GM23338 (cell line): ENCODE measurements at regions not wholly inside any gene's neighbourhood (a gene's known extent, or its start where the extent isn't known, plus 50 kb on each side); places are given as distances from the start of the nearest gene placed in this dataset.

ENCODE experiments used
- ATAC-seq: fragments of 200-7000 bp; cut with Tn5 transposase; 3 replicates; pipeline ENCODE4 v1.9.1; 2020
- DNase-seq: peaks from one replicate; pipeline ENCODE4 v3.0.0-alpha.2; 2015; ENCODE audit warnings: low spot score
- H2AFZ ChIP-seq: fragments of 200-600 bp; sonication (generic); 2 replicates; pipeline ENCODE4 v1.8.0; 2016; ENCODE audit warnings: antibody characterized with exemption, mild to moderate bottlenecking, moderate library complexity
- H3F3A ChIP-seq: fragments of 200-600 bp; sonication (generic); replicated peaks from 2 replicates; pipeline ENCODE4 v1.8.0; 2017; ENCODE audit warnings: antibody characterized with exemption, mixed run types, low read depth
- H3K27ac ChIP-seq: fragments of 200-600 bp; sonication (generic); 2 replicates; pipeline ENCODE4 v1.6.1; 2016; ENCODE audit warnings: low read depth
- H3K27me3 ChIP-seq: fragments of 200-600 bp; sonication (generic); 2 replicates; pipeline ENCODE4 v1.8.0; 2016; ENCODE audit warnings: mild to moderate bottlenecking, mixed run types, moderate library complexity; ENCODE audit not compliant: insufficient read depth
- H3K36me3 ChIP-seq: fragments of 200-600 bp; sonication (generic); 2 replicates; pipeline ENCODE4 v1.8.0; 2016; ENCODE audit warnings: mild to moderate bottlenecking; ENCODE audit not compliant: insufficient read depth
- H3K4me1 ChIP-seq: fragments of 200-600 bp; sonication (generic); 2 replicates; pipeline ENCODE4 v1.8.0; 2016; ENCODE audit warnings: mild to moderate bottlenecking, moderate library complexity; ENCODE audit not compliant: insufficient read depth
- H3K4me2 ChIP-seq: fragments of 200-600 bp; sonication (generic); 2 replicates; pipeline ENCODE4 v1.7.1; 2017; ENCODE audit warnings: mixed run types
- H3K4me3 ChIP-seq: fragments of 200-600 bp; sonication (generic); 2 replicates; pipeline ENCODE4 v1.6.1; 2016; ENCODE audit warnings: mixed run types
- H3K79me2 ChIP-seq: fragments of 200-600 bp; sonication (generic); replicated peaks from 2 replicates; pipeline ENCODE4 v1.8.0; 2017; ENCODE audit warnings: mild to moderate bottlenecking; ENCODE audit not compliant: insufficient read depth
- H3K9me2 ChIP-seq: fragments of 200-600 bp; sonication (generic); 2 replicates; pipeline ENCODE4 v1.8.0; 2017; ENCODE audit not compliant: insufficient read depth
- H4K20me1 ChIP-seq: fragments of 200-600 bp; sonication (generic); replicated peaks from 2 replicates; pipeline ENCODE4 v1.8.0; 2017; ENCODE audit warnings: mild to moderate bottlenecking; ENCODE audit not compliant: insufficient read depth
- H3K27ac Mint-ChIP-seq: 2 replicates; pipeline ENCODE4 v1.8.0; 2020; ENCODE audit warnings: inconsistent platforms, mild to moderate bottlenecking, moderate library complexity, mixed read lengths
- H3K27me3 Mint-ChIP-seq: 3 replicates; pipeline ENCODE4 v1.8.0; 2022; ENCODE audit warnings: low read depth, mild to moderate bottlenecking, moderate library complexity, mixed read lengths, inconsistent platforms; ENCODE audit not compliant: insufficient read depth, poor library complexity
- H3K36me3 Mint-ChIP-seq: 3 replicates; pipeline ENCODE4 v1.8.0; 2021; ENCODE audit warnings: low read depth, mild to moderate bottlenecking, inconsistent platforms, moderate library complexity, mixed read lengths
- H3K4me1 Mint-ChIP-seq: 3 replicates; pipeline ENCODE4 v1.8.0; 2020; ENCODE audit warnings: mild to moderate bottlenecking, inconsistent platforms, mixed read lengths
- H3K4me3 Mint-ChIP-seq: 3 replicates; pipeline ENCODE4 v1.8.0; 2021; ENCODE audit warnings: moderate library complexity, mild to moderate bottlenecking, inconsistent platforms, mixed read lengths
- H3K9me3 Mint-ChIP-seq: 3 replicates; pipeline ENCODE4 v1.8.0; 2020; ENCODE audit warnings: moderate library complexity, mild to moderate bottlenecking, inconsistent platforms, mixed read lengths
- EZH2 ChIP-seq: fragments of 200-600 bp; sonication (generic); IDR thresholded peaks from one replicate; pipeline ENCODE4 v1.8.0; 2017; ENCODE audit warnings: antibody characterized with exemption, mild to moderate bottlenecking, low read depth; ENCODE audit not compliant: unreplicated experiment
- EZH2phosphoT487 ChIP-seq: fragments of 200-600 bp; sonication (generic); IDR thresholded peaks from one replicate; pipeline ENCODE4 v1.8.1; 2018; ENCODE audit warnings: antibody characterized with exemption; ENCODE audit not compliant: unreplicated experiment
- JUNB ChIP-seq: IDR thresholded peaks from one replicate; pipeline ENCODE4 v1.6.1; 2016; ENCODE audit warnings: antibody characterized with exemption; ENCODE audit not compliant: unreplicated experiment
- NANOG ChIP-seq: IDR thresholded peaks from 2 replicates; pipeline ENCODE4 v1.6.1; 2016; ENCODE audit warnings: antibody characterized with exemption, borderline replicate concordance
- POLR2AphosphoS5 ChIP-seq: IDR thresholded peaks from 2 replicates; pipeline ENCODE4 v1.6.1; 2016; ENCODE audit warnings: antibody characterized with exemption, low read depth
- STAT1 ChIP-seq: IDR thresholded peaks from one replicate; pipeline ENCODE4 v1.6.1; 2016; ENCODE audit warnings: antibody characterized with exemption; ENCODE audit not compliant: unreplicated experiment
- ZNF114 ChIP-seq: fragments of 250-450 bp; sonication (Bioruptor Pico); IDR thresholded peaks from 2 replicates; pipeline ENCODE4 v1.5.0; 2020; ENCODE audit warnings: mild to moderate bottlenecking, moderate library complexity
- ZNF331 ChIP-seq: fragments of 250-450 bp; sonication (Bioruptor Pico); IDR thresholded peaks from 2 replicates; pipeline ENCODE4 v1.5.0; 2020; ENCODE audit warnings: low read depth, mild to moderate bottlenecking, moderate library complexity
- TF ChIP-seq, protein P1 (sequence below), 2 experiments: fragments of 200-600 bp in 1 of 2; sonication (generic) in 1 of 2; conservative IDR thresholded peaks; 2 replicates each; pipeline versions ENCODE4 v1.5.1 to v1.6.1; 2016 to 2017; ENCODE audit warnings: antibody characterized with exemption in 2 of 2, low read depth in 2 of 2, mild to moderate bottlenecking in 2 of 2, moderate library complexity in 1 of 2
- TF ChIP-seq, protein P2 (sequence below): fragments of 250-450 bp; sonication (Bioruptor Pico); IDR thresholded peaks from 2 replicates; pipeline ENCODE4 v1.5.0; 2020; ENCODE audit warnings: mild to moderate bottlenecking, moderate library complexity
- TF ChIP-seq, protein P3 (sequence below): IDR thresholded peaks from 2 replicates; pipeline ENCODE4 v1.6.1; 2016; ENCODE audit warnings: antibody characterized with exemption

GRCh38 chr2:89845532-89845931 lies 1154.1 kb downstream of the RPIA start:
- peaks cover 70% of the 10 kb centered on the region for H3K36me3 Mint-ChIP-seq

More at GRCh38 chr2:89845532-89845931, 1154.1 kb downstream of the RPIA start:
- Histone ChIP-seq H3K27ac (no peak overlapping the region), H3K27me3 (no peaks in the 10 kb centered on the region), H3K36me3 (peaks cover 35% of the 10 kb centered on the region), H3K9me2 (no peaks in the 10 kb centered on the region), H3K4me2 (no peak overlapping the region), H3K79me2 (no peaks in the 10 kb centered on the region), H2AFZ (no peak overlapping the region), H3F3A (no peaks in the 10 kb centered on the region), H4K20me1 (no peaks in the 10 kb centered on the region), H3K4me1 (no peaks in the 10 kb centered on the region), H3K4me3 (no peak overlapping the region; the same call in 1 of the 2 replicates)
- H3K9me3 Mint-ChIP-seq, result peaks cover 72% of the 10 kb centered on the region
- no peak overlapping the region for H3K4me3 Mint-ChIP-seq
- TF ChIP-seq NANOG, result no peak
- TF ChIP-seq, protein P1, sequence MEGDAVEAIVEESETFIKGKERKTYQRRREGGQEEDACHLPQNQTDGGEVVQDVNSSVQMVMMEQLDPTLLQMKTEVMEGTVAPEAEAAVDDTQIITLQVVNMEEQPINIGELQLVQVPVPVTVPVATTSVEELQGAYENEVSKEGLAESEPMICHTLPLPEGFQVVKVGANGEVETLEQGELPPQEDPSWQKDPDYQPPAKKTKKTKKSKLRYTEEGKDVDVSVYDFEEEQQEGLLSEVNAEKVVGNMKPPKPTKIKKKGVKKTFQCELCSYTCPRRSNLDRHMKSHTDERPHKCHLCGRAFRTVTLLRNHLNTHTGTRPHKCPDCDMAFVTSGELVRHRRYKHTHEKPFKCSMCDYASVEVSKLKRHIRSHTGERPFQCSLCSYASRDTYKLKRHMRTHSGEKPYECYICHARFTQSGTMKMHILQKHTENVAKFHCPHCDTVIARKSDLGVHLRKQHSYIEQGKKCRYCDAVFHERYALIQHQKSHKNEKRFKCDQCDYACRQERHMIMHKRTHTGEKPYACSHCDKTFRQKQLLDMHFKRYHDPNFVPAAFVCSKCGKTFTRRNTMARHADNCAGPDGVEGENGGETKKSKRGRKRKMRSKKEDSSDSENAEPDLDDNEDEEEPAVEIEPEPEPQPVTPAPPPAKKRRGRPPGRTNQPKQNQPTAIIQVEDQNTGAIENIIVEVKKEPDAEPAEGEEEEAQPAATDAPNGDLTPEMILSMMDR (conservative IDR thresholded peaks at IDR 0.05; ENCODE audit: low read depth in 2 of 2), result no peak
- no peak for TF ChIP-seq EZH2
- TF ChIP-seq ZNF114 (CRISPR knock-in tag), result no peak
- TF ChIP-seq, protein P2, sequence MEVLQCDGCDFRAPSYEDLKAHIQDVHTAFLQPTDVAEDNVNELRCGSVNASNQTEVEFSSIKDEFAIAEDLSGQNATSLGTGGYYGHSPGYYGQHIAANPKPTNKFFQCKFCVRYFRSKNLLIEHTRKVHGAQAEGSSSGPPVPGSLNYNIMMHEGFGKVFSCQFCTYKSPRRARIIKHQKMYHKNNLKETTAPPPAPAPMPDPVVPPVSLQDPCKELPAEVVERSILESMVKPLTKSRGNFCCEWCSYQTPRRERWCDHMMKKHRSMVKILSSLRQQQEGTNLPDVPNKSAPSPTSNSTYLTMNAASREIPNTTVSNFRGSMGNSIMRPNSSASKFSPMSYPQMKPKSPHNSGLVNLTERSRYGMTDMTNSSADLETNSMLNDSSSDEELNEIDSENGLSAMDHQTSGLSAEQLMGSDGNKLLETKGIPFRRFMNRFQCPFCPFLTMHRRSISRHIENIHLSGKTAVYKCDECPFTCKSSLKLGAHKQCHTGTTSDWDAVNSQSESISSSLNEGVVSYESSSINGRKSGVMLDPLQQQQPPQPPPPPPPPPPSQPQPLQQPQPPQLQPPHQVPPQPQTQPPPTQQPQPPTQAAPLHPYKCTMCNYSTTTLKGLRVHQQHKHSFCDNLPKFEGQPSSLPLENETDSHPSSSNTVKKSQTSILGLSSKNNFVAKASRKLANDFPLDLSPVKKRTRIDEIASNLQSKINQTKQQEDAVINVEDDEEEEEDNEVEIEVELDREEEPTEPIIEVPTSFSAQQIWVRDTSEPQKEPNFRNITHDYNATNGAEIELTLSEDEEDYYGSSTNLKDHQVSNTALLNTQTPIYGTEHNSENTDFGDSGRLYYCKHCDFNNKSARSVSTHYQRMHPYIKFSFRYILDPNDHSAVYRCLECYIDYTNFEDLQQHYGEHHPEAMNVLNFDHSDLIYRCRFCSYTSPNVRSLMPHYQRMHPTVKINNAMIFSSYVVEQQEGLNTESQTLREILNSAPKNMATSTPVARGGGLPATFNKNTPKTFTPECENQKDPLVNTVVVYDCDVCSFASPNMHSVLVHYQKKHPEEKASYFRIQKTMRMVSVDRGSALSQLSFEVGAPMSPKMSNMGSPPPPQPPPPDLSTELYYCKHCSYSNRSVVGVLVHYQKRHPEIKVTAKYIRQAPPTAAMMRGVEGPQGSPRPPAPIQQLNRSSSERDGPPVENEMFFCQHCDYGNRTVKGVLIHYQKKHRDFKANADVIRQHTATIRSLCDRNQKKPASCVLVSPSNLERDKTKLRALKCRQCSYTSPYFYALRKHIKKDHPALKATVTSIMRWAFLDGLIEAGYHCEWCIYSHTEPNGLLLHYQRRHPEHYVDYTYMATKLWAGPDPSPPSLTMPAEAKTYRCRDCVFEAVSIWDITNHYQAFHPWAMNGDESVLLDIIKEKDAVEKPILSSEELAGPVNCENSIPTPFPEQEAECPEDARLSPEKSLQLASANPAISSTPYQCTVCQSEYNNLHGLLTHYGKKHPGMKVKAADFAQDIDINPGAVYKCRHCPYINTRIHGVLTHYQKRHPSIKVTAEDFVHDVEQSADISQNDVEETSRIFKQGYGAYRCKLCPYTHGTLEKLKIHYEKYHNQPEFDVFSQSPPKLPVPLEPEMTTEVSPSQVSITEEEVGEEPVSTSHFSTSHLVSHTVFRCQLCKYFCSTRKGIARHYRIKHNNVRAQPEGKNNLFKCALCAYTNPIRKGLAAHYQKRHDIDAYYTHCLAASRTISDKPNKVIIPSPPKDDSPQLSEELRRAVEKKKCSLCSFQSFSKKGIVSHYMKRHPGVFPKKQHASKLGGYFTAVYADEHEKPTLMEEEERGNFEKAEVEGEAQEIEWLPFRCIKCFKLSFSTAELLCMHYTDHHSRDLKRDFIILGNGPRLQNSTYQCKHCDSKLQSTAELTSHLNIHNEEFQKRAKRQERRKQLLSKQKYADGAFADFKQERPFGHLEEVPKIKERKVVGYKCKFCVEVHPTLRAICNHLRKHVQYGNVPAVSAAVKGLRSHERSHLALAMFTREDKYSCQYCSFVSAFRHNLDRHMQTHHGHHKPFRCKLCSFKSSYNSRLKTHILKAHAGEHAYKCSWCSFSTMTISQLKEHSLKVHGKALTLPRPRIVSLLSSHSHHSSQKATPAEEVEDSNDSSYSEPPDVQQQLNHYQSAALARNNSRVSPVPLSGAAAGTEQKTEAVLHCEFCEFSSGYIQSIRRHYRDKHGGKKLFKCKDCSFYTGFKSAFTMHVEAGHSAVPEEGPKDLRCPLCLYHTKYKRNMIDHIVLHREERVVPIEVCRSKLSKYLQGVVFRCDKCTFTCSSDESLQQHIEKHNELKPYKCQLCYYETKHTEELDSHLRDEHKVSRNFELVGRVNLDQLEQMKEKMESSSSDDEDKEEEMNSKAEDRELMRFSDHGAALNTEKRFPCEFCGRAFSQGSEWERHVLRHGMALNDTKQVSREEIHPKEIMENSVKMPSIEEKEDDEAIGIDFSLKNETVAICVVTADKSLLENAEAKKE (CRISPR knock-in tag), result no peak
- TF ChIP-seq POLR2AphosphoS5, result no peak
- TF ChIP-seq STAT1, result no peak
- no peak for TF ChIP-seq JUNB
- TF ChIP-seq ZNF331, result no peak
- TF ChIP-seq, protein P3, sequence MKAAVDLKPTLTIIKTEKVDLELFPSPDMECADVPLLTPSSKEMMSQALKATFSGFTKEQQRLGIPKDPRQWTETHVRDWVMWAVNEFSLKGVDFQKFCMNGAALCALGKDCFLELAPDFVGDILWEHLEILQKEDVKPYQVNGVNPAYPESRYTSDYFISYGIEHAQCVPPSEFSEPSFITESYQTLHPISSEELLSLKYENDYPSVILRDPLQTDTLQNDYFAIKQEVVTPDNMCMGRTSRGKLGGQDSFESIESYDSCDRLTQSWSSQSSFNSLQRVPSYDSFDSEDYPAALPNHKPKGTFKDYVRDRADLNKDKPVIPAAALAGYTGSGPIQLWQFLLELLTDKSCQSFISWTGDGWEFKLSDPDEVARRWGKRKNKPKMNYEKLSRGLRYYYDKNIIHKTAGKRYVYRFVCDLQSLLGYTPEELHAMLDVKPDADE, result no peak
- TF ChIP-seq EZH2phosphoT487, result no peak
- ATAC-seq (no peak), DNase-seq (no peak)
- H3K27me3 Mint-ChIP-seq, result peaks cover 11% of the 10 kb centered on the region
- H3K4me1 Mint-ChIP-seq, result no peaks in the 10 kb centered on the region
- H3K27ac Mint-ChIP-seq, result no peak overlapping the region
